ENCODE measurements at regions not wholly inside any gene's neighbourhood (a gene's known extent, or its start where the extent isn't known, plus 50 kb on each side); places are given as distances from the start of the nearest gene placed in this dataset.

- TF ChIP-seq CTCF (IDR thresholded peaks at IDR 0.05; ENCODE audit: insufficient read depth, low read depth, low read length) (no peak), EZH2 (IDR thresholded peaks at IDR 0.05; ENCODE audit: insufficient read depth, low read length) (no peak)
These were observed 660.8 kb downstream of the TMEM121 start for GRCh38 chr14:106187216-106187615.
